Kidney (tissue), 13 donors: ENCODE measurements at regions not wholly inside any gene's neighbourhood (a gene's known extent, or its start where the extent isn't known, plus 50 kb on each side); places are given as distances from the start of the nearest gene placed in this dataset.

Experiments used
- DNase-seq, 5 donors: peaks; one replicate each; pipeline ENCODE4 v3.0.0-alpha.2; 2013 to 2020
- FAIRE-seq: peaks from 2 replicates; lab custom pipeline; 2012; peaks lifted over from hg19 to GRCh38; lab: Jason Lieb, UNC
- H3K27ac ChIP-seq, 2 donors: one replicate each; pipeline ENCODE4 v1.7.0; 2013; ENCODE audit warnings: low read depth in 2 of 2, low read length in 2 of 2, inconsistent platforms in 1 of 2
- H3K27me3 ChIP-seq: one replicate; pipeline ENCODE4 v1.7.1; 2013; ENCODE audit warnings: low read length, inconsistent platforms; ENCODE audit not compliant: control insufficient read depth, insufficient read depth
- H3K36me3 ChIP-seq, 3 donors: one replicate each; pipeline versions ENCODE4 v1.7.0 to v1.7.1; 2013; ENCODE audit warnings: low read length in 3 of 3, control low read depth in 1 of 3, inconsistent platforms in 1 of 3; ENCODE audit not compliant: insufficient read depth in 3 of 3, control insufficient read depth in 2 of 3
- H3K4me1 ChIP-seq, 3 donors: one replicate each; pipeline versions ENCODE4 v1.7.0 to v1.7.1; 2013; ENCODE audit warnings: low read length in 3 of 3, inconsistent platforms in 1 of 3, low read depth in 1 of 3; ENCODE audit not compliant: control insufficient read depth in 2 of 3, insufficient read depth in 2 of 3
- H3K4me3 ChIP-seq, 3 donors: one replicate each; pipeline versions ENCODE4 v1.7.0 to v1.8.1; 2013; ENCODE audit warnings: low read length in 3 of 3, control low read depth in 1 of 3, inconsistent platforms in 1 of 3
- H3K9ac ChIP-seq, 3 donors: one replicate each; pipeline versions ENCODE4 v1.7.0 to v1.7.1; 2013; ENCODE audit warnings: low read length in 3 of 3, control low read depth in 1 of 3, inconsistent platforms in 1 of 3
- H3K9me3 ChIP-seq, 3 donors: one replicate each; pipeline versions ENCODE4 v1.7.0 to v1.7.1; 2013; ENCODE audit warnings: low read length in 3 of 3, control low read depth in 1 of 3, inconsistent platforms in 1 of 3; ENCODE audit not compliant: control insufficient read depth in 2 of 3, insufficient read depth in 1 of 3
- intact Hi-C: fragments of 100-400 bp; cut with DNase I; formaldehyde crosslinking; loops from one replicate; pipeline ENCODE4 v1.11.1; 2022
- TF ChIP-seq, protein P1 (sequence below): IDR thresholded peaks from 3 replicates; pipeline ENCODE4 v1.5.1; 2012; ENCODE audit warnings: mild to moderate bottlenecking, moderate library complexity, borderline replicate concordance; ENCODE audit not compliant: insufficient read depth; ENCODE audit errors: extremely low read depth
- donor health status: control.
- donor health status: control.
- donor health status: control.
- donor health status: control.
- donor health status: control.
- donor health status: DM: yes; HTN: yes; CAD: no.
- donor health status: Normal renal cell carcinoma (clear cell type).

GRCh38 chr9:18353473-18353872 is 120.5 kb upstream of the ADAMTSL1 start:
- no peak overlapping the region for H3K9ac ChIP-seq
- FAIRE-seq (no peak), DNase-seq (no peak)
- no peak overlapping the region for H3K27ac ChIP-seq
- H3K4me3 ChIP-seq, result no peak overlapping the region
- TF ChIP-seq, protein P1, sequence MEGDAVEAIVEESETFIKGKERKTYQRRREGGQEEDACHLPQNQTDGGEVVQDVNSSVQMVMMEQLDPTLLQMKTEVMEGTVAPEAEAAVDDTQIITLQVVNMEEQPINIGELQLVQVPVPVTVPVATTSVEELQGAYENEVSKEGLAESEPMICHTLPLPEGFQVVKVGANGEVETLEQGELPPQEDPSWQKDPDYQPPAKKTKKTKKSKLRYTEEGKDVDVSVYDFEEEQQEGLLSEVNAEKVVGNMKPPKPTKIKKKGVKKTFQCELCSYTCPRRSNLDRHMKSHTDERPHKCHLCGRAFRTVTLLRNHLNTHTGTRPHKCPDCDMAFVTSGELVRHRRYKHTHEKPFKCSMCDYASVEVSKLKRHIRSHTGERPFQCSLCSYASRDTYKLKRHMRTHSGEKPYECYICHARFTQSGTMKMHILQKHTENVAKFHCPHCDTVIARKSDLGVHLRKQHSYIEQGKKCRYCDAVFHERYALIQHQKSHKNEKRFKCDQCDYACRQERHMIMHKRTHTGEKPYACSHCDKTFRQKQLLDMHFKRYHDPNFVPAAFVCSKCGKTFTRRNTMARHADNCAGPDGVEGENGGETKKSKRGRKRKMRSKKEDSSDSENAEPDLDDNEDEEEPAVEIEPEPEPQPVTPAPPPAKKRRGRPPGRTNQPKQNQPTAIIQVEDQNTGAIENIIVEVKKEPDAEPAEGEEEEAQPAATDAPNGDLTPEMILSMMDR, result no peak
- intact Hi-C loops, result no loop called here
- no peaks in the 10 kb centered on the region for H3K9me3 ChIP-seq
- no peaks in the 10 kb centered on the region for H3K36me3 ChIP-seq
- H3K27me3 ChIP-seq, result no peaks in the 10 kb centered on the region
- no peaks in the 10 kb centered on the region for H3K4me1 ChIP-seq

DNA sequence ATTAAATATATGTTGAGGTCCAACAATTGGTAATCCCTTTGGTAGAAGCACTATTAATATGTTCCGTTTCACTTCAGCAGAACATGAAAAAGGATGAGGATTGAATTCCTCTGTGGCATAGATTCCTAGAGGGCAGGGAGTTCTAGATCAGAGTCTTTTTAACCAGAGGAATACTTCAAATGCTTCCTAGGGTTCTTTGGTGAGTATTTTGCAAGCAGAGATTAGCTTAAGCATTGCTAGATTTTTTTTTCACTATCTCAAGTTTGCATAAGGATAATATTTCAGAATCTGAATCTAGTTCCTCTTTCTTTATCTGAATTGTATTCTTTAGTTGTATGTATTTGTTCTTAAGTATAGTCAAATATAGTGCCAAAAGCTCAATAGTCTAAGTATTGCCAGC is 116.6 kb upstream of the ADAMTSL1 start:
- FAIRE-seq, result no peak
- Histone ChIP-seq H3K4me1 (no peaks in the 10 kb centered on the region), H3K4me3 (no peak overlapping the region), H3K36me3 (no peaks in the 10 kb centered on the region), H3K9ac (no peak overlapping the region), H3K27ac (no peak overlapping the region), H3K9me3 (no peaks in the 10 kb centered on the region), H3K27me3 (no peaks in the 10 kb centered on the region)
- intact Hi-C loops, result no loop called here
- DNase-seq, result no peak
- TF ChIP-seq, protein P1, result no peak

- DNase-seq, result no peak
- intact Hi-C loops, result no loop called here
Measured at GRCh38 chr9:18358325-18358724, 115.6 kb upstream of the ADAMTSL1 start.

GRCh38 chr9:18359335-18359734 is 114.6 kb upstream of the ADAMTSL1 start:
- Histone ChIP-seq H3K4me1 (no peaks in the 10 kb centered on the region), H3K9ac (no peak overlapping the region), H3K27me3 (no peaks in the 10 kb centered on the region), H3K4me3 (no peak overlapping the region), H3K36me3 (no peaks in the 10 kb centered on the region), H3K9me3 (no peaks in the 10 kb centered on the region), H3K27ac (no peak overlapping the region)
- no peak for FAIRE-seq
- intact Hi-C loops, result no loop called here
- DNase-seq, result no peak
- TF ChIP-seq, protein P1, result no peak

More at GRCh38 chr9:18358325-18358724, 115.6 kb upstream of the ADAMTSL1 start:
- Histone ChIP-seq H3K27me3 (no peaks in the 10 kb centered on the region), H3K9ac (no peak overlapping the region), H3K4me1 (no peaks in the 10 kb centered on the region), H3K9me3 (no peaks in the 10 kb centered on the region), H3K36me3 (no peaks in the 10 kb centered on the region), H3K4me3 (no peak overlapping the region), H3K27ac (no peak overlapping the region)
- no peak for FAIRE-seq
- TF ChIP-seq, protein P1, result no peak
